CD14-positive monocyte (primary cell): ENCODE measurements at regions not wholly inside any gene's neighbourhood (a gene's known extent, or its start where the extent isn't known, plus 50 kb on each side); places are given as distances from the start of the nearest gene placed in this dataset.

Experiments used
- DNase-seq, 3 donors: peaks; one replicate each; pipeline ENCODE4 v3.0.0-alpha.2; 2011 to 2022
- H2AFZ ChIP-seq: 2 replicates; pipeline ENCODE4 v1.6.0; 2012; ENCODE audit warnings: mild to moderate bottlenecking, low read depth, low read length, inconsistent platforms; ENCODE audit not compliant: insufficient read depth, poor library complexity, severe bottlenecking
- H3K27ac ChIP-seq, 2 donors: 1 replicate in 1 of 2; 2 replicates in 1 of 2; pipeline ENCODE4 v1.5.1; 2012 to 2013; ENCODE audit warnings: low read length in 2 of 2, control low read depth in 1 of 2, inconsistent platforms in 1 of 2, low read depth in 1 of 2, mild to moderate bottlenecking in 1 of 2
- H3K27me3 ChIP-seq, 2 donors: one replicate each; pipeline versions ENCODE4 v1.6.0 to v1.6.1; 2011 to 2013; ENCODE audit warnings: low read length in 2 of 2; ENCODE audit not compliant: control insufficient read depth in 2 of 2, insufficient read depth in 2 of 2
- H3K36me3 ChIP-seq, 2 donors: replicated peaks in 1 of 2; 1 replicate in 1 of 2; 2 replicates in 1 of 2; pipeline versions ENCODE4 v1.5.1 to v1.6.1; 2012 to 2013; ENCODE audit warnings: low read length in 2 of 2, control low read depth in 1 of 2, inconsistent platforms in 1 of 2, mild to moderate bottlenecking in 1 of 2; ENCODE audit not compliant: insufficient read depth in 2 of 2, control insufficient read depth in 1 of 2
- H3K4me1 ChIP-seq, 2 donors: 1 replicate in 1 of 2; 2 replicates in 1 of 2; pipeline versions ENCODE4 v1.5.1 to v1.6.1; 2012 to 2013; ENCODE audit warnings: low read length in 2 of 2, control low read depth in 1 of 2, inconsistent platforms in 1 of 2, mild to moderate bottlenecking in 1 of 2, moderate library complexity in 1 of 2; ENCODE audit not compliant: insufficient read depth in 2 of 2, control insufficient read depth in 1 of 2
- H3K4me2 ChIP-seq: replicated peaks from 2 replicates; pipeline ENCODE3; 2012; ENCODE audit warnings: low read length, moderate library complexity, mild to moderate bottlenecking; ENCODE audit not compliant: poor library complexity, severe bottlenecking; ENCODE audit errors: extremely low read depth
- H3K4me3 ChIP-seq, 3 experiments: fragments of 200-600 bp in 1 of 3; sonication (generic) in 1 of 3; replicated peaks in 1 of 3; 1 replicate in 2 of 3; 2 replicates in 1 of 3; pipeline ENCODE4 v1.5.1; 2011 to 2013; ENCODE audit warnings: low read length in 3 of 3, mild to moderate bottlenecking in 3 of 3, control low read depth in 2 of 3, low read depth in 2 of 3, inconsistent platforms in 1 of 3, moderate library complexity in 1 of 3
- H3K79me2 ChIP-seq: 2 replicates; pipeline ENCODE4 v1.6.0; 2012; ENCODE audit warnings: mild to moderate bottlenecking, control low read depth, inconsistent platforms, low read length, moderate library complexity; ENCODE audit not compliant: insufficient read depth
- H3K9ac ChIP-seq: 2 replicates; pipeline ENCODE4 v1.6.0; 2017; ENCODE audit warnings: low read length, mild to moderate bottlenecking; ENCODE audit not compliant: insufficient read depth, poor library complexity, severe bottlenecking
- H3K9me3 ChIP-seq, 2 donors: replicated peaks in 1 of 2; 1 replicate in 1 of 2; 2 replicates in 1 of 2; pipeline versions ENCODE4 v1.5.1 to v1.6.1; 2012 to 2013; ENCODE audit warnings: low read length in 2 of 2, control low read depth in 1 of 2; ENCODE audit not compliant: control insufficient read depth in 1 of 2, insufficient read depth in 1 of 2
- H4K20me1 ChIP-seq: 2 replicates; pipeline ENCODE4 v1.6.0; 2012; ENCODE audit warnings: mild to moderate bottlenecking, low read length, control low read depth, moderate library complexity; ENCODE audit not compliant: insufficient read depth
- H3K27ac Mint-ChIP-seq, 7 donors: one replicate each; pipeline ENCODE4 v1.8.0; 2020; ENCODE audit warnings: mild to moderate bottlenecking in 7 of 7, mixed read lengths in 7 of 7, moderate library complexity in 6 of 7, inconsistent platforms in 2 of 7
- H3K27me3 Mint-ChIP-seq, 3 donors: one replicate each; pipeline ENCODE4 v1.8.0; 2021 to 2022; ENCODE audit warnings: low read depth in 3 of 3, mild to moderate bottlenecking in 3 of 3, mixed read lengths in 3 of 3, moderate library complexity in 3 of 3, inconsistent platforms in 1 of 3
- H3K36me3 Mint-ChIP-seq, 2 donors: one replicate each; pipeline ENCODE4 v1.8.0; 2020; ENCODE audit warnings: mixed read lengths in 2 of 2, inconsistent platforms in 1 of 2, mild to moderate bottlenecking in 1 of 2
- H3K4me1 Mint-ChIP-seq: one replicate; pipeline ENCODE4 v1.8.0; 2020; ENCODE audit warnings: mild to moderate bottlenecking, mixed read lengths
- H3K4me3 Mint-ChIP-seq, 2 donors: one replicate each; pipeline ENCODE4 v1.8.0; 2020; ENCODE audit warnings: mild to moderate bottlenecking in 2 of 2, mixed read lengths in 2 of 2, moderate library complexity in 1 of 2
- H3K9me3 Mint-ChIP-seq, 7 donors: one replicate each; pipeline ENCODE4 v1.8.0; 2020 to 2022; ENCODE audit warnings: mixed read lengths in 7 of 7, mild to moderate bottlenecking in 6 of 7, moderate library complexity in 6 of 7, inconsistent platforms in 2 of 7
- CTCF ChIP-seq: fragments of 200-600 bp; IDR thresholded peaks from one replicate; pipeline ENCODE4 v1.8.0; 2022; ENCODE audit warnings: antibody characterized with exemption, mild to moderate bottlenecking
- WGBS: methylation state at CpG from one replicate; pipeline ENCODE4 v1.1.5; 2013; ENCODE audit warnings: missing lambda C conversion rate; ENCODE audit not compliant: insufficient coverage; 5-methylcytosine and 5-hydroxymethylcytosine counted together
- intact Hi-C, 2 donors: fragments of 100-400 bp; cut with micrococcal nuclease; formaldehyde crosslinking; loops; one replicate each; pipeline versions ENCODE4 v1.15.0 to v1.15.1; 2023

- Mint-ChIP-seq H3K27ac (no peak overlapping the region), H3K4me1 (no peaks in the 10 kb centered on the region), H3K4me3 (no peak overlapping the region), H3K36me3 (no peaks in the 10 kb centered on the region), H3K9me3 (no peaks in the 10 kb centered on the region), H3K27me3 (peaks cover 10 to 25% (median 14%) of the 10 kb centered on the region in 3 donors)
- Histone ChIP-seq H3K9me3 (no peaks in the 10 kb centered on the region), H3K27ac (no peak overlapping the region), H3K4me3 (no peak overlapping the region), H3K79me2 (no peaks in the 10 kb centered on the region), H2AFZ (no peak overlapping the region), H3K36me3 (no peaks in the 10 kb centered on the region), H3K4me1 (no peaks in the 10 kb centered on the region), H3K9ac (no peak overlapping the region), H3K27me3 (no peaks in the 10 kb centered on the region), H3K4me2 (no peak overlapping the region), H4K20me1 (no peaks in the 10 kb centered on the region)
- WGBS = 89% methylated on average over 3 of the region's 4 CpGs
- no peak for TF ChIP-seq CTCF
- no peak for DNase-seq
- intact Hi-C loops = no loop called here
Measured at GRCh38 chr22:26994801-26995200, 337.4 kb downstream of the MIAT start.

- Histone ChIP-seq H3K36me3 (no peaks in the 10 kb centered on the region), H3K27me3 (no peaks in the 10 kb centered on the region), H3K4me3 (no peak overlapping the region), H3K4me1 (no peaks in the 10 kb centered on the region), H3K4me2 (no peak overlapping the region), H4K20me1 (no peaks in the 10 kb centered on the region), H2AFZ (no peak overlapping the region), H3K9ac (no peak overlapping the region), H3K79me2 (no peaks in the 10 kb centered on the region), H3K27ac (no peak overlapping the region), H3K9me3 (no peaks in the 10 kb centered on the region)
- no peak for TF ChIP-seq CTCF
- Mint-ChIP-seq H3K4me3 (no peak overlapping the region), H3K27ac (no peak overlapping the region), H3K9me3 (no peaks in the 10 kb centered on the region), H3K27me3 (peaks cover 10 to 22% (median 13%) of the 10 kb centered on the region in 3 donors), H3K4me1 (no peaks in the 10 kb centered on the region), H3K36me3 (no peaks in the 10 kb centered on the region)
- 94% methylated on average over 3 of the region's 3 CpGs for WGBS
- DNase-seq = no peak
- intact Hi-C loops = no loop called here
Measured at GRCh38 chr22:26995235-26995634, 337.8 kb downstream of the MIAT start.
